ENCODE measurements at regions not wholly inside any gene's neighbourhood (a gene's known extent, or its start where the extent isn't known, plus 50 kb on each side); places are given as distances from the start of the nearest gene placed in this dataset.

DNA sequence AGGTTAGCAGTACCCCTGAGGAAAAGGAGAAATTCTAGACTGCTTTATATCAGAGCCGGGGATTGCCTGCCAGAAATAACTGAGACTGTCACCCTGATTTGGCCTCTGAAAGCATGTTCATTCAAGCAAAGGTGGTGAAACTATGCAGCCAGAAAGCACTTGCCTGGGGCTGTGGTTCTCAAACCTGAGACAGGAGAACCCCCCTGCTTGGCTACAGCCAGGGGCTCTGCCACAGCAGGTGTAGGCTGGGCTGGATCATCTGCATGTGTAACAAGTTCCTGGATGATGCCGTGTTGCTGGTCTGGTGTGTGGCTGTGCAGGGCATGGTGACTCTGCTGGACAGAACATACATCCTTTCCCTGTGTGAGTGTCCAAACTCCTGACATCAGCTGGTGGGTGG lies 157.8 kb downstream of the NXNL2 start:
- H3K4me3 Mint-ChIP-seq (ENCODE audit: unreplicated experiment) = no peak overlapping the region
- TF ChIP-seq, protein P1, sequence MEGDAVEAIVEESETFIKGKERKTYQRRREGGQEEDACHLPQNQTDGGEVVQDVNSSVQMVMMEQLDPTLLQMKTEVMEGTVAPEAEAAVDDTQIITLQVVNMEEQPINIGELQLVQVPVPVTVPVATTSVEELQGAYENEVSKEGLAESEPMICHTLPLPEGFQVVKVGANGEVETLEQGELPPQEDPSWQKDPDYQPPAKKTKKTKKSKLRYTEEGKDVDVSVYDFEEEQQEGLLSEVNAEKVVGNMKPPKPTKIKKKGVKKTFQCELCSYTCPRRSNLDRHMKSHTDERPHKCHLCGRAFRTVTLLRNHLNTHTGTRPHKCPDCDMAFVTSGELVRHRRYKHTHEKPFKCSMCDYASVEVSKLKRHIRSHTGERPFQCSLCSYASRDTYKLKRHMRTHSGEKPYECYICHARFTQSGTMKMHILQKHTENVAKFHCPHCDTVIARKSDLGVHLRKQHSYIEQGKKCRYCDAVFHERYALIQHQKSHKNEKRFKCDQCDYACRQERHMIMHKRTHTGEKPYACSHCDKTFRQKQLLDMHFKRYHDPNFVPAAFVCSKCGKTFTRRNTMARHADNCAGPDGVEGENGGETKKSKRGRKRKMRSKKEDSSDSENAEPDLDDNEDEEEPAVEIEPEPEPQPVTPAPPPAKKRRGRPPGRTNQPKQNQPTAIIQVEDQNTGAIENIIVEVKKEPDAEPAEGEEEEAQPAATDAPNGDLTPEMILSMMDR (IDR thresholded peaks at IDR 0.05; ENCODE audit: insufficient read depth in 1 of 2, low read depth in 1 of 2, low read length in 1 of 2, severe bottlenecking in 1 of 2, unreplicated experiment in 1 of 2) = no peak
- Histone ChIP-seq H3K27me3 (replicated peaks; ENCODE audit: control insufficient read depth, insufficient read depth, low read length) (no peaks in the 10 kb centered on the region), H3K4me1 (peaks cover 13% of the 10 kb centered on the region), H3K9me3 (no peaks in the 10 kb centered on the region), H3K4me3 (ENCODE audit: low read depth, low read length) (no peak overlapping the region), H3K36me3 (ENCODE audit: control insufficient read depth, insufficient read depth, low read length) (no peaks in the 10 kb centered on the region)
- intact Hi-C loops (cut with micrococcal nuclease; ENCODE audit: unreplicated experiment) = no loop called here
- no TSS peak for BruUV-seq (replicated peaks)
- ChIA-PET CTCF (no interaction called here), POLR2A (no interaction called here)
- H3K9me3 Mint-ChIP-seq (ENCODE audit: unreplicated experiment) = no peaks in the 10 kb centered on the region
- H3K36me3 Mint-ChIP-seq (ENCODE audit: insufficient read depth, unreplicated experiment) = no peaks in the 10 kb centered on the region
- H3K27me3 Mint-ChIP-seq (ENCODE audit: insufficient read depth, unreplicated experiment) = no peaks in the 10 kb centered on the region
- no peaks in the 10 kb centered on the region for H3K4me1 Mint-ChIP-seq (ENCODE audit: low read depth, unreplicated experiment)
- no peak for DNase-seq
- no peak overlapping the region for H3K27ac Mint-ChIP-seq (ENCODE audit: unreplicated experiment)

DNA sequence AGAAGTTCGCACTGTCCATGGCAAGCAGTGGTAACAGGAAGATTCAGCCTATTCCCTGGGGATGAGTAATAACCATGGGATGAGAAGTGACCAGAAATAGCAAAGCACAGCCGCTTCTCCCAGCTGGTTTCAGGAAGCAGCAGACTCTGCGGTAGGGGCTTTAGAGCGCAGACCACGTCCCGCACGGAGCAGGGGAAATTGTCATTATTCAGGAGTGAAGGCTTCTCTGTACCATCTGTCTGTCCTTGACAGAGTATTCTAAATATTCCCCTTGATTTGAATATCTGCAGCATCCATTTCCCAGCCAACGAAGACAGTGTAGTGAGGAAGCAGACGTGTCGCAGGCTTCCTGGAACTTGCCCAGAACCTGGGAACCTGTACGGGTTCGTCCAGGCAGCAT lies 159.6 kb downstream of the NXNL2 start:
- Histone ChIP-seq H3K27me3 (replicated peaks; ENCODE audit: control insufficient read depth, insufficient read depth, low read length) (no peaks in the 10 kb centered on the region), H3K4me3 (ENCODE audit: low read depth, low read length) (no peak overlapping the region), H3K9me3 (no peaks in the 10 kb centered on the region), H3K4me1 (peaks cover 10% of the 10 kb centered on the region), H3K36me3 (ENCODE audit: control insufficient read depth, insufficient read depth, low read length) (no peaks in the 10 kb centered on the region)
- H3K27me3 Mint-ChIP-seq (ENCODE audit: insufficient read depth, unreplicated experiment) = no peaks in the 10 kb centered on the region
- CTCF ChIA-PET = no interaction called here
- intact Hi-C loops (cut with micrococcal nuclease; ENCODE audit: unreplicated experiment) = no loop called here
- no peak overlapping the region for H3K4me3 Mint-ChIP-seq (ENCODE audit: unreplicated experiment)
- no peak for DNase-seq
- TF ChIP-seq, protein P1 (IDR thresholded peaks at IDR 0.05; ENCODE audit: insufficient read depth in 1 of 2, low read depth in 1 of 2, low read length in 1 of 2, severe bottlenecking in 1 of 2, unreplicated experiment in 1 of 2) = no peak
- POLR2A ChIA-PET = no interaction called here
- H3K4me1 Mint-ChIP-seq (ENCODE audit: low read depth, unreplicated experiment) = no peaks in the 10 kb centered on the region
- H3K36me3 Mint-ChIP-seq (ENCODE audit: insufficient read depth, unreplicated experiment) = no peaks in the 10 kb centered on the region
- no peak overlapping the region for H3K27ac Mint-ChIP-seq (ENCODE audit: unreplicated experiment)
- no TSS peak for BruUV-seq (replicated peaks)
- no peaks in the 10 kb centered on the region for H3K9me3 Mint-ChIP-seq (ENCODE audit: unreplicated experiment)

DNA sequence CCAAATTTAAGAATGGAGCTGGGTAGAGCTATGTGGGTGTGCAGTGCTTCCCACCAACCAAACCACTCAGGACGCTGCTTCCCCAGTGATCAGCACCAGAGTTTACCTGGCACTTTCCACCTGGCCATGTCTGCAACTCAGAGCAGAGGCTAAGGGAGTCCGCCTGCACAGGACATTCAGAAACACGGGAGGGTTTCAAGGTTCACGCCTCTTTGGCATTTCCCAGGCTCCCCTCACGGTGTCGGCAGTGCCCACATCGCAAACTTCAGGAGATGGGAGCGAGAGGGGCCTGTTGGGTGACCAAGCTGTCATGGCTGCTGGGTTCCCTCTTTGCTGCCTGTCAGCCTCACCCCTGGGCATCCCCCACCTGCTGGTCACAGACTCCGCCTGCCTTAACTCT lies 161.5 kb downstream of the NXNL2 start:
- H3K4me3 ChIP-seq (ENCODE audit: low read depth, low read length) = no peak overlapping the region
- ChIA-PET POLR2A (no interaction called here), CTCF (no interaction called here)
- intact Hi-C loops (cut with micrococcal nuclease; ENCODE audit: unreplicated experiment) = no loop called here
- Mint-ChIP-seq H3K27me3 (ENCODE audit: insufficient read depth, unreplicated experiment) (no peaks in the 10 kb centered on the region), H3K9me3 (ENCODE audit: unreplicated experiment) (no peaks in the 10 kb centered on the region), H3K4me1 (ENCODE audit: low read depth, unreplicated experiment) (no peaks in the 10 kb centered on the region), H3K4me3 (ENCODE audit: unreplicated experiment) (no peak overlapping the region), H3K36me3 (ENCODE audit: insufficient read depth, unreplicated experiment) (no peaks in the 10 kb centered on the region), H3K27ac (ENCODE audit: unreplicated experiment) (no peak overlapping the region)
- TF ChIP-seq, protein P1 (IDR thresholded peaks at IDR 0.05; ENCODE audit: insufficient read depth in 1 of 2, low read depth in 1 of 2, low read length in 1 of 2, severe bottlenecking in 1 of 2, unreplicated experiment in 1 of 2) = no peak
- no peak for DNase-seq
- no peaks in the 10 kb centered on the region for H3K36me3 ChIP-seq (ENCODE audit: control insufficient read depth, insufficient read depth, low read length)
- H3K9me3 ChIP-seq = no peaks in the 10 kb centered on the region
- no TSS peak for BruUV-seq (replicated peaks)
- H3K27me3 ChIP-seq (replicated peaks; ENCODE audit: control insufficient read depth, insufficient read depth, low read length) = no peaks in the 10 kb centered on the region
- no peaks in the 10 kb centered on the region for H3K4me1 ChIP-seq

Measured in Caco-2 (cell line).